ENCODE measurements at regions not wholly inside any gene's neighbourhood (a gene's known extent, or its start where the extent isn't known, plus 50 kb on each side); places are given as distances from the start of the nearest gene placed in this dataset.

GRCh38 chr2:8389431-8390108 lies 292.3 kb upstream of the ID2 start:
- no peak for TF ChIP-seq POLR2AphosphoS5 (IDR thresholded peaks at IDR 0.05)
- no peak for TF ChIP-seq CTCF (IDR thresholded peaks at IDR 0.05; ENCODE audit: poor library complexity, severe bottlenecking)
- TF ChIP-seq EP300 (conservative IDR thresholded peaks at IDR 0.05; ENCODE audit: poor library complexity, severe bottlenecking), result no peak
- no peak for TF ChIP-seq MXI1 (conservative IDR thresholded peaks at IDR 0.05; ENCODE audit: poor library complexity, severe bottlenecking)

All from neural cell (in vitro differentiated cells).